Astrocyte (in vitro differentiated cells and primary cell): ENCODE measurements at regions not wholly inside any gene's neighbourhood (a gene's known extent, or its start where the extent isn't known, plus 50 kb on each side); places are given as distances from the start of the nearest gene placed in this dataset.

Source experiments
- EZH2 ChIP-seq: IDR thresholded peaks from 2 replicates; pipeline ENCODE4 v1.6.1; 2012; ENCODE audit warnings: mild to moderate bottlenecking, low read length, inconsistent platforms; ENCODE audit not compliant: insufficient read depth
- TF ChIP-seq, protein P1 (sequence below): IDR thresholded peaks from 2 replicates; pipeline ENCODE4 v1.5.1; 2011; ENCODE audit warnings: low read depth, mild to moderate bottlenecking, inconsistent platforms, low read length, moderate library complexity; ENCODE audit not compliant: insufficient read depth

DNA sequence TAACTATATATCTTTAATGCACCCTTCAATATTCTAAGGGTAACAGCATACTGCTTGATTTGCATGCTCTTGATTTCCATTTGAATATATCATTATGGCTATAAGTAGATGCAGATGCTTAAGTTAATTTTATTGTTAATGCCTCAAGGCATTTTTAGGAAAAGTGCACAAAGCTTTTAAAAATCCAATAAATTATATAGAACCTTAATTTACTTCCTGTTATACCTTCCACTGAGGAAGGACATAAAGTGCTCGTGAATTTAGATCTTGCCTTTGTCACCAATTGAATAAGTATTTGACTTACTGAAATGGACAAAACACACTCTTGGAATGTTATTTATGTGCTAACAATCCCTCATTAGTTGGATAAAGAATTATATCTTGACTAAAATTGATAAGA lies 276.7 kb upstream of the CCDC54 start:
- TF ChIP-seq, protein P1, sequence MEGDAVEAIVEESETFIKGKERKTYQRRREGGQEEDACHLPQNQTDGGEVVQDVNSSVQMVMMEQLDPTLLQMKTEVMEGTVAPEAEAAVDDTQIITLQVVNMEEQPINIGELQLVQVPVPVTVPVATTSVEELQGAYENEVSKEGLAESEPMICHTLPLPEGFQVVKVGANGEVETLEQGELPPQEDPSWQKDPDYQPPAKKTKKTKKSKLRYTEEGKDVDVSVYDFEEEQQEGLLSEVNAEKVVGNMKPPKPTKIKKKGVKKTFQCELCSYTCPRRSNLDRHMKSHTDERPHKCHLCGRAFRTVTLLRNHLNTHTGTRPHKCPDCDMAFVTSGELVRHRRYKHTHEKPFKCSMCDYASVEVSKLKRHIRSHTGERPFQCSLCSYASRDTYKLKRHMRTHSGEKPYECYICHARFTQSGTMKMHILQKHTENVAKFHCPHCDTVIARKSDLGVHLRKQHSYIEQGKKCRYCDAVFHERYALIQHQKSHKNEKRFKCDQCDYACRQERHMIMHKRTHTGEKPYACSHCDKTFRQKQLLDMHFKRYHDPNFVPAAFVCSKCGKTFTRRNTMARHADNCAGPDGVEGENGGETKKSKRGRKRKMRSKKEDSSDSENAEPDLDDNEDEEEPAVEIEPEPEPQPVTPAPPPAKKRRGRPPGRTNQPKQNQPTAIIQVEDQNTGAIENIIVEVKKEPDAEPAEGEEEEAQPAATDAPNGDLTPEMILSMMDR, result no peak
- no peak for TF ChIP-seq EZH2
